ENCODE measurements at regions not wholly inside any gene's neighbourhood (a gene's known extent, or its start where the extent isn't known, plus 50 kb on each side); places are given as distances from the start of the nearest gene placed in this dataset.

- TF ChIP-seq CTCF (IDR thresholded peaks at IDR 0.05 in 4 of 5, conservative IDR thresholded peaks at IDR 0.05 in 1 of 5) (no peak), POLR2A (IDR thresholded peaks at IDR 0.05) (no peak)
Observed at GRCh38 chr7:25952261-25953057, 199.5 kb upstream of the NFE2L3 start.

Data from gastrocnemius medialis (tissue), 4 donors.